HG03025 (cell line): ENCODE measurements at regions not wholly inside any gene's neighbourhood (a gene's known extent, or its start where the extent isn't known, plus 50 kb on each side); places are given as distances from the start of the nearest gene placed in this dataset.
"Not testable (repeated sequence)": the region's sequence is repeated elsewhere in the genome, so short reads cannot be mapped to it uniquely, and the experiment has no call there.

Experiments used
- ATAC-seq: cut with Tn5 transposase; IDR thresholded peaks from one replicate; pipeline ENCODE4 v1.9.1; 2021; ENCODE audit warnings: mild to moderate bottlenecking, moderate library complexity; ENCODE audit not compliant: unreplicated experiment, low FRiP score

GRCh38 chr20:53823121-53823764, 229.6 kb upstream of the ZNF217 start:
- no peak for ATAC-seq

- no peak for ATAC-seq
Observed at GRCh38 chr20:53822534-53822933, 228.9 kb upstream of the ZNF217 start.

GRCh38 chr20:53819973-53820451, 226.4 kb upstream of the ZNF217 start:
- ATAC-seq: no peak

GRCh38 chr20:53818457-53819177, 225.0 kb upstream of the ZNF217 start:
- ATAC-seq: no peak

- ATAC-seq: not testable (repeated sequence)
Observed at GRCh38 chr20:53817513-53817912, 223.9 kb upstream of the ZNF217 start.

GRCh38 chr20:53816872-53817398, 223.3 kb upstream of the ZNF217 start:
- no peak for ATAC-seq

GRCh38 chr20:53815509-53815908, 221.9 kb upstream of the ZNF217 start:
- ATAC-seq: no peak

- ATAC-seq: no peak
Observed at GRCh38 chr20:53814060-53814459, 220.4 kb upstream of the ZNF217 start.

GRCh38 chr20:53813636-53814035, 220.0 kb upstream of the ZNF217 start:
- ATAC-seq: no peak

GRCh38 chr20:53811577-53811976, 217.9 kb upstream of the ZNF217 start:
- no peak for ATAC-seq

GRCh38 chr20:53810661-53811355, 217.2 kb upstream of the ZNF217 start:
- ATAC-seq: no peak

GRCh38 chr20:53809728-53810365, 216.2 kb upstream of the ZNF217 start:
- ATAC-seq: no peak

GRCh38 chr20:53809217-53809616, 215.6 kb upstream of the ZNF217 start:
- no peak for ATAC-seq

- ATAC-seq: no peak
Observed at GRCh38 chr20:53808733-53809132, 215.1 kb upstream of the ZNF217 start.

- ATAC-seq: not testable (repeated sequence)
Observed at GRCh38 chr20:53808302-53808701, 214.7 kb upstream of the ZNF217 start.

- no peak for ATAC-seq
Observed at GRCh38 chr20:53806683-53807401, 213.2 kb upstream of the ZNF217 start.

- no peak for ATAC-seq
Observed at GRCh38 chr20:53805895-53806384, 212.3 kb upstream of the ZNF217 start.

GRCh38 chr20:53804920-53805894, 211.6 kb upstream of the ZNF217 start:
- ATAC-seq: no peak

- ATAC-seq: not testable (repeated sequence)
Observed at GRCh38 chr20:53804308-53804707, 210.7 kb upstream of the ZNF217 start.
